HCT116 (cell line): ENCODE measurements at regions not wholly inside any gene's neighbourhood (a gene's known extent, or its start where the extent isn't known, plus 50 kb on each side); places are given as distances from the start of the nearest gene placed in this dataset.

Source experiments
- ATAC-seq: fragments of 200-7000 bp; cut with Tn5 transposase; 2 replicates; pipeline ENCODE4 v1.9.1; 2020; ENCODE audit warnings: mild to moderate bottlenecking, moderate library complexity
- BruUV-seq: library from RNA; stranded (reverse); fragments of 400-500 nt; replicated peaks from 2 replicates; lab custom pipeline; 2021; lab: Mats Ljungman, UMichigan
- CTCF ChIA-PET: fragments of 300-600 bp; sonication (Branson Sonifier 250); formaldehyde crosslinking; loops from one replicate; lab custom pipeline; 2021; ENCODE audit warnings: antibody characterized with exemption; lab: Charles Lee
- POLR2A ChIA-PET: fragments of 300-600, 350-600 bp; sonication (Branson Sonifier 250); formaldehyde crosslinking; loops from one replicate; lab custom pipeline; 2021; ENCODE audit warnings: antibody characterized with exemption; lab: Charles Lee
- RAD21 ChIA-PET, 2 experiments: fragments of 300-600 bp; sonication (Branson Sonifier 250); formaldehyde crosslinking; loops; one replicate each; lab custom pipeline; 2023; ENCODE audit warnings: low total read pairs in 2 of 2; ENCODE audit not compliant: uncharacterized antibody in 2 of 2, unreplicated experiment in 2 of 2, low non-redundant PET in 1 of 2; lab: Charles Lee
- DNase-seq: peaks from one replicate; pipeline ENCODE4 v3.0.0-alpha.2; 2010; ENCODE audit warnings: low read depth, low spot score
- H2AFZ ChIP-seq: fragments of 200-600 bp; shearing (Covaris generic), sonication (generic); 2 replicates; pipeline ENCODE4 v1.6.1; 2017; ENCODE audit warnings: low read depth, mixed run types, mixed read lengths, antibody characterized with exemption, low read length; ENCODE audit not compliant: poor library complexity, severe bottlenecking
- H3K27ac ChIP-seq: 2 replicates; pipeline ENCODE4 v1.5.1; 2012; ENCODE audit warnings: low read depth, low read length
- H3K27me3 ChIP-seq: fragments of 200-600 bp; sonication (generic); 2 replicates; pipeline ENCODE4 v1.6.1; 2016; ENCODE audit warnings: mixed run types, low read length, mixed read lengths; ENCODE audit not compliant: insufficient read depth
- H3K36me3 ChIP-seq, 2 experiments: fragments of 200-500 bp in 1 of 2; fragments of 200-600 bp in 1 of 2; sonication (Bioruptor generic) in 1 of 2; sonication (generic) in 1 of 2; 2 replicates each; pipeline versions ENCODE4 v1.5.1 to v1.6.1; 2014 to 2016; ENCODE audit warnings: low read length in 2 of 2, inconsistent platforms in 1 of 2, mixed read lengths in 1 of 2, mixed run types in 1 of 2; ENCODE audit not compliant: insufficient read depth in 2 of 2, control insufficient read depth in 1 of 2
- H3K4me1 ChIP-seq, 2 experiments: fragments of 200-600 bp in 1 of 2; sonication (generic) in 1 of 2; 2 replicates each; pipeline versions ENCODE4 v1.5.1 to v1.6.1; 2012 to 2017; ENCODE audit warnings: low read length in 2 of 2, inconsistent platforms in 1 of 2, mild to moderate bottlenecking in 1 of 2, mixed read lengths in 1 of 2, mixed run types in 1 of 2, moderate library complexity in 1 of 2; ENCODE audit not compliant: insufficient read depth in 2 of 2, control insufficient read depth in 1 of 2
- H3K4me2 ChIP-seq: fragments of 200-600 bp; sonication (generic); 2 replicates; pipeline ENCODE4 v1.6.1; 2017; ENCODE audit warnings: mixed run types, low read length, mixed read lengths
- H3K4me3 ChIP-seq, 2 experiments: fragments of 200-600 bp in 1 of 2; sonication (generic) in 1 of 2; replicated peaks in 1 of 2; 2 replicates each; pipeline ENCODE4 v1.5.1; 2011 to 2016; ENCODE audit warnings: low read length in 2 of 2, control low read depth in 1 of 2, low read depth in 1 of 2, mild to moderate bottlenecking in 1 of 2, mixed read lengths in 1 of 2, mixed run types in 1 of 2
- H3K79me2 ChIP-seq: fragments of 200-600 bp; sonication (generic); 2 replicates; pipeline ENCODE4 v1.6.1; 2017; ENCODE audit warnings: mild to moderate bottlenecking, mixed run types, low read length, moderate library complexity, mixed read lengths; ENCODE audit not compliant: insufficient read depth
- H3K9ac ChIP-seq: fragments of 200-600 bp; sonication (generic); 2 replicates; pipeline ENCODE4 v1.6.1; 2016; ENCODE audit warnings: low read length, mixed read lengths
- H3K9me2 ChIP-seq: fragments of 200-600 bp; sonication (generic), shearing (Covaris generic); 2 replicates; pipeline ENCODE4 v1.6.1; 2017; ENCODE audit warnings: mixed run types, mild to moderate bottlenecking, moderate library complexity; ENCODE audit not compliant: insufficient read depth
- H3K9me3 ChIP-seq, 2 experiments: fragments of 200-500 bp in 1 of 2; fragments of 200-600 bp in 1 of 2; sonication (Bioruptor generic) in 1 of 2; sonication (generic) in 1 of 2; 2 replicates each; pipeline ENCODE4 v1.6.1; 2014 to 2017; ENCODE audit warnings: low read length in 2 of 2, mixed read lengths in 2 of 2, inconsistent platforms in 1 of 2, low read depth in 1 of 2, mild to moderate bottlenecking in 1 of 2, mixed run types in 1 of 2, moderate library complexity in 1 of 2; ENCODE audit not compliant: control insufficient read depth in 1 of 2, insufficient read depth in 1 of 2
- H4K20me1 ChIP-seq: fragments of 200-600 bp; sonication (generic), shearing (Covaris generic); 2 replicates; pipeline ENCODE4 v1.6.1; 2017; ENCODE audit warnings: mixed run types, mild to moderate bottlenecking, moderate library complexity; ENCODE audit not compliant: insufficient read depth
- CBX3 ChIP-seq: IDR thresholded peaks from 2 replicates; pipeline ENCODE4 v1.6.1; 2012; ENCODE audit warnings: low read depth
- EGR1 ChIP-seq: IDR thresholded peaks from 2 replicates; pipeline ENCODE4 v1.6.1; 2012; ENCODE audit warnings: low read depth
- EZH2phosphoT487 ChIP-seq: fragments of 200-600 bp; IDR thresholded peaks from 2 replicates; pipeline ENCODE4 v1.6.1; 2018; ENCODE audit warnings: antibody characterized with exemption, borderline replicate concordance
- FOSL1 ChIP-seq: IDR thresholded peaks from 2 replicates; pipeline ENCODE4 v1.6.1; 2012; ENCODE audit warnings: low read depth
- POLR2A ChIP-seq: IDR thresholded peaks from 2 replicates; pipeline ENCODE4 v1.7.0; 2011; ENCODE audit warnings: borderline replicate concordance; ENCODE audit not compliant: insufficient read depth, insufficient read length; ENCODE audit errors: extremely low read depth
- RAD21 ChIP-seq: IDR thresholded peaks from 2 replicates; pipeline ENCODE4 v1.6.1; 2012; ENCODE audit warnings: low read depth, mild to moderate bottlenecking
- SIN3A ChIP-seq: IDR thresholded peaks from 2 replicates; pipeline ENCODE4 v1.6.1; 2012; ENCODE audit warnings: low read depth
- TCF7L2 ChIP-seq: IDR thresholded peaks from 2 replicates; pipeline ENCODE4 v1.7.0; 2011; ENCODE audit warnings: borderline replicate concordance, inconsistent platforms; ENCODE audit not compliant: insufficient read depth, insufficient read length; ENCODE audit errors: extremely low read depth
- YY1 ChIP-seq: IDR thresholded peaks from 2 replicates; pipeline ENCODE4 v1.6.1; 2011; ENCODE audit warnings: low read length, low read depth, moderate library complexity, mild to moderate bottlenecking; ENCODE audit not compliant: insufficient replicate concordance; ENCODE audit errors: extremely low read depth
- intact Hi-C: fragments of 100-400 bp; cut with micrococcal nuclease; formaldehyde crosslinking; loops from 2 replicates; pipeline ENCODE4 v1.10.0; 2022
- TF ChIP-seq, protein P1 (sequence below): IDR thresholded peaks from 2 replicates; pipeline ENCODE4 v1.6.1; 2012
- TF ChIP-seq, protein P2 (sequence below): IDR thresholded peaks from 2 replicates; pipeline ENCODE4 v1.6.1; 2012; ENCODE audit warnings: low read depth
- TF ChIP-seq, protein P3 (sequence below): IDR thresholded peaks from 2 replicates; pipeline ENCODE4 v1.6.1; 2011; ENCODE audit warnings: mild to moderate bottlenecking, low read length, moderate library complexity; ENCODE audit not compliant: insufficient replicate concordance; ENCODE audit errors: extremely low read depth

DNA sequence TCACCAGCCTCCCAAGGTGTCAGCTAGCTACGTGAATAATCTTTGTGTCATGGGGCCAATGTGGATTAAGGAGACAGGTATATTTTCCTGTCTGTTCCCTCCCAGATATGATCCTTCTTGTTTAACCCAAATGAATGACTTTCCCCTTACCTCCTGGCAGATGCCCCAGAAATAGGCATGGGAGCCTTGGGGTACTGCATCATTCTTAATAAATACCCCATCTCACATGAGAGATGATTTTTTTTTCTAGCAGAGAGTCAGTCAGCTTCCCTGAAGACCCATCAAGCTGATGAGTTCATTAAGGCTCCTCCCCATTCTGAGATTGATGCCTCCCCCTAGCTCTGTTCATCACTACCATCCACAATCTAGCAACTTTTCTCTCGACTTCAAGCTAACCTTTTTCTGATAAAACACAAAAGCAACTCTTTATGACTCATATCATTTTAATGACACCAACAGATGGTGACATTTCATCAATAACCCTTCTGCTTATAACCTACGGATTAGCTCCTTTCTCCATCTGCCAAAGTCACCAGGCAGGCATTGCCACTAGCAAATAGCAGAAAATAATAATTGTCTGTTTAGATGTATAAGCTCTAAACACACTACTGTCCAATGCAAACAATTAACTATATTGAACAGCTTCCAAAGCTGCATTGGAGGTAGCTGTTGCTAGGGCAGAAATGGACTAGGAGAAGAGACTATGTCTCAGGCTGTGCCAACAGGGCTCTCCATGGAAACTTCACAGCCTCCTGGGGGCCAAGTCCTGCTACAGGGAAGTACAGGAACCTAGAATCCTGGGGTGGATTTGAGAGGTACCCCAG is 143.7 kb downstream of the ACER2 start:
- Histone ChIP-seq H3K79me2 (no peaks in the 10 kb centered on the region), H2AFZ (no peak overlapping the region), H3K9me3 (no peaks in the 10 kb centered on the region), H3K4me1 (no peaks in the 10 kb centered on the region), H4K20me1 (no peaks in the 10 kb centered on the region), H3K4me3 (no peak overlapping the region), H3K9me2 (no peaks in the 10 kb centered on the region), H3K9ac (no peak overlapping the region), H3K27ac (no peak overlapping the region), H3K27me3 (peaks cover 16% of the 10 kb centered on the region; the same call in 1 of the 2 replicates), H3K36me3 (no peaks in the 10 kb centered on the region), H3K4me2 (no peak overlapping the region)
- DNase-seq (no peak), ATAC-seq (no peak)
- no TSS peak for BruUV-seq
- RAD21 ChIA-PET = no interaction called here
- CTCF ChIA-PET = no interaction called here
- TF ChIP-seq, protein P1, sequence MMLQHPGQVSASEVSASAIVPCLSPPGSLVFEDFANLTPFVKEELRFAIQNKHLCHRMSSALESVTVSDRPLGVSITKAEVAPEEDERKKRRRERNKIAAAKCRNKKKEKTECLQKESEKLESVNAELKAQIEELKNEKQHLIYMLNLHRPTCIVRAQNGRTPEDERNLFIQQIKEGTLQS = no peak
- TF ChIP-seq EGR1 (no peak), EZH2phosphoT487 (no peak), CBX3 (no peak), FOSL1 (no peak), RAD21 (no peak), SIN3A (no peak), POLR2A (no peak), YY1 (no peak), TCF7L2 (no peak)
- TF ChIP-seq, protein P2, sequence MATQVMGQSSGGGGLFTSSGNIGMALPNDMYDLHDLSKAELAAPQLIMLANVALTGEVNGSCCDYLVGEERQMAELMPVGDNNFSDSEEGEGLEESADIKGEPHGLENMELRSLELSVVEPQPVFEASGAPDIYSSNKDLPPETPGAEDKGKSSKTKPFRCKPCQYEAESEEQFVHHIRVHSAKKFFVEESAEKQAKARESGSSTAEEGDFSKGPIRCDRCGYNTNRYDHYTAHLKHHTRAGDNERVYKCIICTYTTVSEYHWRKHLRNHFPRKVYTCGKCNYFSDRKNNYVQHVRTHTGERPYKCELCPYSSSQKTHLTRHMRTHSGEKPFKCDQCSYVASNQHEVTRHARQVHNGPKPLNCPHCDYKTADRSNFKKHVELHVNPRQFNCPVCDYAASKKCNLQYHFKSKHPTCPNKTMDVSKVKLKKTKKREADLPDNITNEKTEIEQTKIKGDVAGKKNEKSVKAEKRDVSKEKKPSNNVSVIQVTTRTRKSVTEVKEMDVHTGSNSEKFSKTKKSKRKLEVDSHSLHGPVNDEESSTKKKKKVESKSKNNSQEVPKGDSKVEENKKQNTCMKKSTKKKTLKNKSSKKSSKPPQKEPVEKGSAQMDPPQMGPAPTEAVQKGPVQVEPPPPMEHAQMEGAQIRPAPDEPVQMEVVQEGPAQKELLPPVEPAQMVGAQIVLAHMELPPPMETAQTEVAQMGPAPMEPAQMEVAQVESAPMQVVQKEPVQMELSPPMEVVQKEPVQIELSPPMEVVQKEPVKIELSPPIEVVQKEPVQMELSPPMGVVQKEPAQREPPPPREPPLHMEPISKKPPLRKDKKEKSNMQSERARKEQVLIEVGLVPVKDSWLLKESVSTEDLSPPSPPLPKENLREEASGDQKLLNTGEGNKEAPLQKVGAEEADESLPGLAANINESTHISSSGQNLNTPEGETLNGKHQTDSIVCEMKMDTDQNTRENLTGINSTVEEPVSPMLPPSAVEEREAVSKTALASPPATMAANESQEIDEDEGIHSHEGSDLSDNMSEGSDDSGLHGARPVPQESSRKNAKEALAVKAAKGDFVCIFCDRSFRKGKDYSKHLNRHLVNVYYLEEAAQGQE = no peak
- TF ChIP-seq, protein P3, sequence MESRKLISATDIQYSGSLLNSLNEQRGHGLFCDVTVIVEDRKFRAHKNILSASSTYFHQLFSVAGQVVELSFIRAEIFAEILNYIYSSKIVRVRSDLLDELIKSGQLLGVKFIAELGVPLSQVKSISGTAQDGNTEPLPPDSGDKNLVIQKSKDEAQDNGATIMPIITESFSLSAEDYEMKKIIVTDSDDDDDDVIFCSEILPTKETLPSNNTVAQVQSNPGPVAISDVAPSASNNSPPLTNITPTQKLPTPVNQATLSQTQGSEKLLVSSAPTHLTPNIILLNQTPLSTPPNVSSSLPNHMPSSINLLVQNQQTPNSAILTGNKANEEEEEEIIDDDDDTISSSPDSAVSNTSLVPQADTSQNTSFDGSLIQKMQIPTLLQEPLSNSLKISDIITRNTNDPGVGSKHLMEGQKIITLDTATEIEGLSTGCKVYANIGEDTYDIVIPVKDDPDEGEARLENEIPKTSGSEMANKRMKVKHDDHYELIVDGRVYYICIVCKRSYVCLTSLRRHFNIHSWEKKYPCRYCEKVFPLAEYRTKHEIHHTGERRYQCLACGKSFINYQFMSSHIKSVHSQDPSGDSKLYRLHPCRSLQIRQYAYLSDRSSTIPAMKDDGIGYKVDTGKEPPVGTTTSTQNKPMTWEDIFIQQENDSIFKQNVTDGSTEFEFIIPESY = no peak
- intact Hi-C loops = no loop called here
- POLR2A ChIA-PET = no interaction called here
